OCI-LY3 (cell line): ENCODE measurements at regions not wholly inside any gene's neighbourhood (a gene's known extent, or its start where the extent isn't known, plus 50 kb on each side); places are given as distances from the start of the nearest gene placed in this dataset.

Experiments used
- EZH2phosphoT487 ChIP-seq: fragments of 200-600 bp; shearing (Covaris generic); IDR thresholded peaks from 2 replicates; pipeline ENCODE4 v1.6.1; 2018; ENCODE audit warnings: antibody characterized with exemption, mixed run types, low read depth
- TF ChIP-seq, protein P1 (sequence below): fragments of 200-600, 300-600 bp; sonication (generic); IDR thresholded peaks from 2 replicates; pipeline ENCODE4 v1.5.1; 2014; ENCODE audit warnings: antibody characterized with exemption, low read length, low read depth

DNA sequence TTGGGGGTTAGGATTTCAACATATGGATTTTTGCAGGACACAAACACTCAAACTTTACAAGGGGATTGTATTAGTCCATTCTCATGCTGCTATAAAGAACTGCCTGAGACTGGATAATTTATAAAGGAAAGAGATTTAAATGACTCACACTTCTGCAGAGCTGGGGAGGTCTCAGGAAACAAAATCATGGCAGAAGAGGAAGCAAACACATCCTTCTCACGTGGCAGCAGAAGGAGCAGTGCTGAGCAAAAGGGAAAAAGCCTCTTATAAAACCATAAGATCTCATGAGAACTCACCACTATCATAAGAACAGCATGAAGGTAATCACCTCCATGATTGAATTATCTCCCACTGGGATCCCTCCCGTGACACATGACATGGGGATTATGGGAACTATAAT, 1183.1 kb downstream of the ZPLD1 start:
- TF ChIP-seq, protein P1, sequence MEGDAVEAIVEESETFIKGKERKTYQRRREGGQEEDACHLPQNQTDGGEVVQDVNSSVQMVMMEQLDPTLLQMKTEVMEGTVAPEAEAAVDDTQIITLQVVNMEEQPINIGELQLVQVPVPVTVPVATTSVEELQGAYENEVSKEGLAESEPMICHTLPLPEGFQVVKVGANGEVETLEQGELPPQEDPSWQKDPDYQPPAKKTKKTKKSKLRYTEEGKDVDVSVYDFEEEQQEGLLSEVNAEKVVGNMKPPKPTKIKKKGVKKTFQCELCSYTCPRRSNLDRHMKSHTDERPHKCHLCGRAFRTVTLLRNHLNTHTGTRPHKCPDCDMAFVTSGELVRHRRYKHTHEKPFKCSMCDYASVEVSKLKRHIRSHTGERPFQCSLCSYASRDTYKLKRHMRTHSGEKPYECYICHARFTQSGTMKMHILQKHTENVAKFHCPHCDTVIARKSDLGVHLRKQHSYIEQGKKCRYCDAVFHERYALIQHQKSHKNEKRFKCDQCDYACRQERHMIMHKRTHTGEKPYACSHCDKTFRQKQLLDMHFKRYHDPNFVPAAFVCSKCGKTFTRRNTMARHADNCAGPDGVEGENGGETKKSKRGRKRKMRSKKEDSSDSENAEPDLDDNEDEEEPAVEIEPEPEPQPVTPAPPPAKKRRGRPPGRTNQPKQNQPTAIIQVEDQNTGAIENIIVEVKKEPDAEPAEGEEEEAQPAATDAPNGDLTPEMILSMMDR: no peak
- no peak for TF ChIP-seq EZH2phosphoT487
